K562 (cell line): ENCODE measurements at regions not wholly inside any gene's neighbourhood (a gene's known extent, or its start where the extent isn't known, plus 50 kb on each side); places are given as distances from the start of the nearest gene placed in this dataset.

ENCODE experiments used
- BCL6 ChIP-seq: fragments of 250-450 bp; sonication (Bioruptor Pico); IDR thresholded peaks from 2 replicates; pipeline ENCODE4 v1.4.0; 2020
- CCAR2 ChIP-seq: fragments of 200-400 bp; formaldehyde crosslinking; IDR thresholded peaks from 2 replicates; pipeline ENCODE4 v1.6.1; 2017; ENCODE audit warnings: mild to moderate bottlenecking, low read depth, low read length
- GATAD2A ChIP-seq: fragments of 450-650 bp; IDR thresholded peaks from 2 replicates; pipeline ENCODE4 v1.6.1; 2017
- HDAC3 ChIP-seq: fragments of 450-650 bp; IDR thresholded peaks from 2 replicates; pipeline ENCODE4 v1.6.1; 2018; ENCODE audit warnings: borderline replicate concordance, mild to moderate bottlenecking, moderate library complexity; ENCODE audit not compliant: partially characterized antibody
- HMGN3 ChIP-seq: IDR thresholded peaks from 2 replicates; pipeline ENCODE4 v1.6.1; 2011; ENCODE audit warnings: borderline replicate concordance, low read depth, mild to moderate bottlenecking, mixed read lengths, low read length; ENCODE audit not compliant: insufficient read length; ENCODE audit errors: extremely low read depth
- HOMEZ ChIP-seq: fragments of 250-450 bp; sonication (Bioruptor Pico); IDR thresholded peaks from 2 replicates; pipeline ENCODE4 v1.4.0; 2020; ENCODE audit warnings: mild to moderate bottlenecking, moderate library complexity
- MEIS2 ChIP-seq: fragments of 450-650 bp; IDR thresholded peaks from 2 replicates; pipeline ENCODE4 v1.6.1; 2014; ENCODE audit warnings: mild to moderate bottlenecking; ENCODE audit not compliant: partially characterized antibody
- POLR2H ChIP-seq: IDR thresholded peaks from 2 replicates; pipeline ENCODE4 v1.6.1; 2016; ENCODE audit warnings: missing genetic modification characterization, low read depth, mild to moderate bottlenecking, control low read depth, missing compliant biosample characterization, moderate library complexity
- POU5F1 ChIP-seq: fragments of 150-350 bp; IDR thresholded peaks from 2 replicates; pipeline ENCODE4 v1.6.1; 2014; ENCODE audit warnings: borderline replicate concordance, low read length, low read depth, mild to moderate bottlenecking; ENCODE audit not compliant: partially characterized antibody
- REST ChIP-seq, 2 experiments: fragments of 450-650 bp; formaldehyde crosslinking in 1 of 2; IDR thresholded peaks; 2 replicates each; pipeline versions ENCODE4 v1.4.0 to v1.6.1; 2014 to 2020; ENCODE audit warnings: mild to moderate bottlenecking in 2 of 2, borderline replicate concordance in 1 of 2, low read depth in 1 of 2
- ZKSCAN8 ChIP-seq: fragments of 200-800 bp; sonication (Bioruptor generic); IDR thresholded peaks from 2 replicates; pipeline ENCODE4 v1.6.1; 2016; ENCODE audit warnings: missing genetic modification characterization, missing compliant biosample characterization
- ZNF511 ChIP-seq: sonication (generic); formaldehyde crosslinking; IDR thresholded peaks from 2 replicates; pipeline ENCODE4 v1.8.0; 2022; ENCODE audit warnings: mild to moderate bottlenecking, missing genetic modification reagents
- ZNF696 ChIP-seq: fragments of 250-450 bp; sonication (Bioruptor Pico); conservative IDR thresholded peaks from 2 replicates; pipeline ENCODE4 v1.4.0; 2020; ENCODE audit warnings: mild to moderate bottlenecking, moderate library complexity
- TF ChIP-seq, protein P1 (sequence below), 3 experiments: fragments of 200-800 bp in 1 of 3; sonication (Bioruptor generic) in 1 of 3; sonication (generic) in 1 of 3; formaldehyde crosslinking in 1 of 3; IDR thresholded peaks; 2 replicates each; pipeline versions ENCODE4 v1.6.1 to v1.8.0; 2016 to 2022; ENCODE audit warnings: mild to moderate bottlenecking in 2 of 3, missing compliant biosample characterization in 2 of 3, missing genetic modification characterization in 2 of 3, missing genetic modification reagents in 1 of 3
- TF ChIP-seq, protein P2 (sequence below), 2 experiments: fragments of 250-450 bp in 1 of 2; fragments of 450-650 bp in 1 of 2; sonication (Bioruptor Pico) in 1 of 2; IDR thresholded peaks; 2 replicates each; pipeline versions ENCODE4 v1.6.1 to v1.8.0; 2016 to 2021; ENCODE audit warnings: mild to moderate bottlenecking in 2 of 2, moderate library complexity in 2 of 2, missing compliant biosample characterization in 1 of 2, missing genetic modification characterization in 1 of 2

DNA sequence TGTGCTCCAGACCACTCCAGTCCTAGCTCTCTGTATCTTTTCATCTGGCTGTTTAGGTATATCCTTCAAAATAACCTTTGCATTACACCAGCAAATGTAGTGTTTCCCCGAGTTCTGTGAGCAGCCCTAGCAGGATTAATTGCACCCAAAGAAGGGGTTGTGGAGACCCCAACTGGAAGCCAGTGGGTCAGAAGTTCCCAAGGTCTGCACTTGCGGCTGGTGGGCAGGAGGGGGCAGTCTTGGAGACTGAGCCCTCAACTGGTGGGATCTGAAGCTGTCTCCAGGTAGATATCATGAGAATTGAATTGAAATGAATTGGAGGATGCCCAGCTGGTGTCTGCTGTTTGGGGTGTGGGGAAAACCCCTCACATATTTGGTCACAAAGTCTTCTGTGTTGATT lies 1485.3 kb upstream of the TENM3 start (continued):
- no peak for TF ChIP-seq REST (IDR thresholded peaks at IDR 0.05; ENCODE audit: borderline replicate concordance)
- TF ChIP-seq REST (CRISPR knock-in tag; IDR thresholded peaks at IDR 0.05; ENCODE audit: low read depth) = no peak
- TF ChIP-seq HMGN3 = no peak
- no peak for TF ChIP-seq HDAC3
- TF ChIP-seq ZKSCAN8 (CRISPR knock-in tag) = no peak
- no peak for TF ChIP-seq GATAD2A
- TF ChIP-seq MEIS2 = no peak
- TF ChIP-seq ZNF511 (CRISPR knock-in tag) = no peak
- TF ChIP-seq POU5F1 = no peak
- TF ChIP-seq, protein P1, sequence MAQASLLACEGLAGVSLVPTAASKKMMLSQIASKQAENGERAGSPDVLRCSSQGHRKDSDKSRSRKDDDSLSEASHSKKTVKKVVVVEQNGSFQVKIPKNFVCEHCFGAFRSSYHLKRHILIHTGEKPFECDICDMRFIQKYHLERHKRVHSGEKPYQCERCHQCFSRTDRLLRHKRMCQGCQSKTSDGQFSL (CRISPR knock-in tag; IDR thresholded peaks at IDR 0.05) = no peak
- TF ChIP-seq, protein P1 (tag; IDR thresholded peaks at IDR 0.05) = no peak
- no peak for TF ChIP-seq BCL6 (CRISPR knock-in tag)
- TF ChIP-seq, protein P2, sequence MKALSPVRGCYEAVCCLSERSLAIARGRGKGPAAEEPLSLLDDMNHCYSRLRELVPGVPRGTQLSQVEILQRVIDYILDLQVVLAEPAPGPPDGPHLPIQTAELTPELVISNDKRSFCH (CRISPR knock-in tag; IDR thresholded peaks at IDR 0.05) = no peak
- TF ChIP-seq, protein P2 (tag; IDR thresholded peaks at IDR 0.05) = no peak
- no peak for TF ChIP-seq HOMEZ (CRISPR knock-in tag)
- no peak for TF ChIP-seq CCAR2
- TF ChIP-seq POLR2H (tag) = no peak
- no peak for TF ChIP-seq ZNF696 (CRISPR knock-in tag)
